NK-92 treated with Interleukin-12 subunit alpha and Interleukin-12 subunit beta, amount 100 ng/mL, for 24 hours (cell line): ENCODE measurements at regions not wholly inside any gene's neighbourhood (a gene's known extent, or its start where the extent isn't known, plus 50 kb on each side); places are given as distances from the start of the nearest gene placed in this dataset.

Experiments
- DNase-seq: peaks from one replicate; lab custom pipeline; 2025; lab: John Stamatoyannopoulos, UW

GRCh38 chr15:100784493-100785180 is 95.0 kb upstream of the ALDH1A3 start:
- DNase-seq: no peak

- DNase-seq: no peak
Measured at GRCh38 chr15:100785181-100786138, 94.2 kb upstream of the ALDH1A3 start.

GRCh38 chr15:100786139-100786531 is 93.5 kb upstream of the ALDH1A3 start:
- DNase-seq: no peak

GRCh38 chr15:100786901-100787566 is 92.6 kb upstream of the ALDH1A3 start:
- no peak for DNase-seq

- DNase-seq: no peak
Measured at GRCh38 chr15:100787567-100788417, 91.8 kb upstream of the ALDH1A3 start.

- DNase-seq: no peak
Measured at GRCh38 chr15:100788418-100789105, 91.1 kb upstream of the ALDH1A3 start.

GRCh38 chr15:100790786-100791265 is 88.8 kb upstream of the ALDH1A3 start:
- DNase-seq: no peak

GRCh38 chr15:100794008-100794407 is 85.6 kb upstream of the ALDH1A3 start:
- no peak for DNase-seq

- no peak for DNase-seq
Measured at GRCh38 chr15:100801256-100801900, 78.3 kb upstream of the ALDH1A3 start.

- DNase-seq: no peak
Measured at GRCh38 chr15:100802421-100803170, 77.0 kb upstream of the ALDH1A3 start.

GRCh38 chr15:100803171-100803440 is 76.5 kb upstream of the ALDH1A3 start:
- DNase-seq: no peak

GRCh38 chr15:100806157-100806556 is 73.5 kb upstream of the ALDH1A3 start:
- no peak for DNase-seq

- DNase-seq: no peak
Measured at GRCh38 chr15:100807028-100807427, 72.6 kb upstream of the ALDH1A3 start.

- DNase-seq: no peak
Measured at GRCh38 chr15:100808691-100809090, 70.9 kb upstream of the ALDH1A3 start.

GRCh38 chr15:100809151-100809550 is 70.5 kb upstream of the ALDH1A3 start:
- DNase-seq: no peak

GRCh38 chr15:100809587-100809986 is 70.0 kb upstream of the ALDH1A3 start:
- DNase-seq: no peak

GRCh38 chr15:100810229-100810628 is 69.4 kb upstream of the ALDH1A3 start:
- DNase-seq: no peak

- DNase-seq: no peak
Measured at GRCh38 chr15:100810831-100811230, 68.8 kb upstream of the ALDH1A3 start.

- DNase-seq: peak; percentile 53
Measured at GRCh38 chr15:100812802-100813201, 66.8 kb upstream of the ALDH1A3 start.

GRCh38 chr15:100818927-100819326 is 60.7 kb upstream of the ALDH1A3 start:
- no peak for DNase-seq
